HG02642 (cell line): ENCODE measurements at regions not wholly inside any gene's neighbourhood (a gene's known extent, or its start where the extent isn't known, plus 50 kb on each side); places are given as distances from the start of the nearest gene placed in this dataset.

Source experiments
- ATAC-seq: cut with Tn5 transposase; IDR thresholded peaks from one replicate; pipeline ENCODE4 v1.9.1; 2021; ENCODE audit warnings: mild to moderate bottlenecking; ENCODE audit not compliant: unreplicated experiment, poor library complexity

DNA sequence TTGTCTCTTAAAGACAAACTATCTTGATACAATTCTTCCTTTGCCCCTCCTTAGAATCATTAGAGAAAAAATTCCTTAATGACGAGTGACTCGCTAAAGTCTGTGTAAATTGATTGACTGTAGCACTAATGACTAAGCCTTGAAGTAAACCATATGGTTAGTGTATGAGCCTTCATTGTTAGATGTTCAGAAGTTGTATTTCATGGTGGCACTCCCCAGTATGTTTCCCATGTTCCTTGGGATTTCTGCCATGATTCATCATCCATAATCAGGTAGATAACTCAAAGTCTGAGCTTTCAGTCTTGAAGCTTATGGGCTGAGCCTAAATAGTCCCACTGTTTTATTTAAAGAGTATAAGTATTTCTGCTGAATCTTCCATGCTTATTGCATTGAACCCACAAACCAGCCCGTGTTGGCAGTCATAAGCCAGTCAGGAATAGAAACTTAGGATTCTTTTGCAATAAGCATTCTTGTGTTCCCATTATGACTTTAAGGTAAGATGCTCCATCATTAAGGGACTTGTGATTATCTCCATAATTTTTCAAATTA, 371.2 kb upstream of the RARB start:
- no peak for ATAC-seq

DNA sequence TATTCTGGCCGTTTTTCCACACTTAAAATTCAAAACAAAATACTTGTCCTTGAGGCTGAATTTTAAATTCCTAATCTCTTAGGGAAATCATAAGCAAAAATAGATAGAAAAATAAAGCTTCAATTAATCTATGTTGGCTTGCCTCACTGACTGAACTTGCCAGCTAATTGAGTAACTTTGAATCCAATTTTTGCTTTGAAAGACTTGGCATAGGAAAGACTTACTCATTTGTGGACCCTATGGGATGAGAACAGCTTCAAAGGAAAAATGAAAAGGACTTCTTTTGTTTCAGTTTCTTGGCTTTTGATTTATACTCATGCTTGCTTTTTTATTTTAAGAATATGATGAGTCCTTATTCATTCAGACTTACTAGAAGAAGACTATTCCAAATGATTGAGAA, 370.7 kb upstream of the RARB start:
- ATAC-seq = no peak

DNA sequence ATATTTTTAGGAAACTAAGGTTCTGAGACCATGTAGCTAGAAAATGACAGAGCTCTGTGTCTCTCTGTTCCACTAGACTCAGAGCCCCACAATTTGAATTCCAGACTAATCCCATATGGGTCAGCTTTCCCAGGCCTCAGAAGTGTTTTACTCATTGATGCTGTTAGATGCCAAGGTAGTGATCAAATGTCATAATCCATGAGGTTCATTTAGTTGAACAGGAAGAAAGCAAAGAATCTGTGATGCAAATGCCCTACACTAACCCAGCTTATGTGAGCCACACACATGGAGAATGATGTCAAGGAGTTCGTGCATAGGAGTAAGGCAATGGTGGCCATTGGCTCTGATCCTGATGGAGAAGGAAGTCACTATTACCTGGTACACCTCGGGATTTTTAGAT, 363.4 kb upstream of the RARB start:
- ATAC-seq = no peak

GRCh38 chr3:25069970-25070369, 358.1 kb upstream of the RARB start:
- no peak for ATAC-seq

DNA sequence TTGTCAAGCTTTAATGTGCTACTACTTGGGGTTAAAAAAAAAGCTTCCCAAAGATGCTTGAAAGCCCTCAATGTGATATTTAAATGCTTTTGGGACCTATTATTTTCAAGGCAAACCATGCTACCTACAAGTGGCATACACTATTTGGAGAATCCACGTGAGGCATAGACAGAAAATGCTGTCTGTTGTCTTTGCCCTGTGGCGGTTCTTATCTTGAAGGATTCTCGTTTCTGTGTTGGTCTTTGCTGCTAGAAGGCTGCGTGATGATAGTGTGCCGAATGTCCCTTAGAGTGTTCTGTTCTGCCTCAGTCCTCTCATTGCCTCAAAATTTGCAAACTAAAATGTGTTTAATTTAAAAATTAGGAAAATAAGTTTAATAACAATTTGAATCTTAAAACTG, 356.2 kb upstream of the RARB start:
- no peak for ATAC-seq

DNA sequence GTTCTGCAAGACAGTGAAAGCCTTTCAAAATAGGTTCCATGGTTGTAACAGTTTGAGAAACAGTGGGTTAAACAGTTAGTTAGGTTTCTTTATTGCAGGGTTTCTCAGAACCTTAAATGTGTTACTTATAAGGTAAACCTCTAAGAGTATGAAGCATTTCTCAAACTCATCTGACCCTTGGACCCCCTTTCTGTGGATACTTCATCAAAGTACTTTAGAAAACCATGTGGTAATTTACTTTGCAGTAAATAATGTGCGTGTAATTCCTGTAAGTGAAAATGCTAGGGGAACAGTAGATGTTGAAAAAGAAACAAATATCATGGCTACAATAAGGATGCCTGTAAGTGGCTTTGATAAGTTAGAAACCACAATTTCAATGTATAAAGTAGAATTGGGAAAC, 354.6 kb upstream of the RARB start:
- no peak for ATAC-seq

- ATAC-seq = no peak
Observed at GRCh38 chr3:25074149-25074548, 353.9 kb upstream of the RARB start.

DNA sequence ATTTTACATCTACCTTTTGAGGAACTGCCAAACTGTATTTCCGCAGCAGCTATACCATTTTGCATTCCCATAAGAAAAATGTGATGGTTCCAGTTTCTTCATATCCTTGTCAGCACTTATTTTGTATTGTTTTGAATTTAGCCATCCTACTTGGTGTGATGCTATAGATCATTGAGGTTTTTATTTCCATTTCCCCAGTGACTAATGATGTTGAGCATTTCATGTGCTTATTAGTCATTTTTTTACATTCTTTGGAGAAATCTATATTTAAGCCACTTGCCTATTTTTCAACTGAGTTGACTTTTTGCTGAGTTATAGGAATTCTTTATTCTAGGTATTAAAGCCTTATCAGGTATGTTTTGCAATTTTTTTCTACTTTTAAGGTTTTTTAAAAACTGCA, 347.6 kb upstream of the RARB start:
- ATAC-seq = no peak

DNA sequence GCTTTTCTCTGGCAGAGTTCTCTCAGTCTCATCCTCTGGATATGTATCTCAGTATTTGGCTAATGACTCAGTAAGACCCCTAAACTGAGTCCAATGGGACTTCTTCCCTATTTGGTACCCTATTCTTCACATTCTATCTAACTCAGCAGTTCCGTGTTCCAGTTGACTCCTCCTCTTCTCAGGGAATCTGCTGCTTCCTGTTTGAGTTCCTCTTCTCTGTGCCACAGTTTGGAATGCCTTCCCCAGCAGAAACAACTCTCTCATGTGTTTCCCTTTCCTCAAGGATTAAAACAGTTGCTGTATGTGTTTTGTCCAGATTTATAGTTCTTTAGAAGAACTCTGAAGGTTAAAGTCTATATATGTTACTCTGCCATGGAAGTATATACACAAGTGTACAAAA, 344.0 kb upstream of the RARB start:
- no peak for ATAC-seq

GRCh38 chr3:25086721-25087120, 341.3 kb upstream of the RARB start:
- no peak for ATAC-seq

DNA sequence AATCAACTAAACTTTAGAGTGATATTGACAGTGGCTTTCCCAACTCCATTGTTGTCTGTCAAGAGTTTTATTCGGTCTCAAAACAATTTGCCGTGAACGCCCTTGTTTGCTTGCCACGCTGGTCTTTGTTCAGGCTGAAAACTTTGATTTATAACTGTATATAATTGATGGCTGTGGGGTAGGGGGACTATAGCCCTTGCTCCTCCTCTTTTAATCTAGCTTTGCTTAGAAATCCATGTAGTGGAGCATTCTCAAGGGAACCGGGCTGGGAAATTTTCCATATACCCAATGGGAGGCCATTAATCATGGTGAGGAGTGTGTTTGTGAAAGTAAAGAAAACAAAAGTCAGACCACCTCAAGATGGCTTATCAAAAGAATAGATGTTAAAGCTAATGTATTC, 339.8 kb upstream of the RARB start:
- ATAC-seq = no peak

- no peak for ATAC-seq
Observed at GRCh38 chr3:25090698-25091453, 337.2 kb upstream of the RARB start.

- ATAC-seq = no peak
Observed at GRCh38 chr3:25091934-25092333, 336.1 kb upstream of the RARB start.

- no peak for ATAC-seq
Observed at GRCh38 chr3:25094932-25095685, 333.0 kb upstream of the RARB start.

- ATAC-seq = no peak
Observed at GRCh38 chr3:25096536-25096935, 331.5 kb upstream of the RARB start.

- no peak for ATAC-seq
Observed at GRCh38 chr3:25097023-25097422, 331.0 kb upstream of the RARB start.

DNA sequence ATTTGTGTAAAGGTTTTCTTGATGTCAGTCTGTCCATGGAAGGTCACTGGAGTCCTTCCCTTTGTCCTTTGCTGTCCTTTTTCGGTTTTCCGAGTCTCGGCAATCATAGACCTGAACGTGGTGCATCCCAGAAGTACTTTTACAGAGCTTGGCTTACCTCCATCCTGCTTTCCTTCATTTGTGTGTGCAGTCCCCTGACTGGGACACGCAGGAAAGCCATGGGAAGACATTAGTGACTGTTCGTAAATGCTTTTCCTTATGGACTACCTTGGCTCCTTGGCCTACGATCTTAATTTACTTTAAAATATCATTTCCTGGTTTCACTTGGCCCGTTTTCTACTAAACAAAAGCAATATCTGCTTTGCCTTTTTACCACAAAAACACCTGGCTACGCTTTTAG, 328.4 kb upstream of the RARB start:
- ATAC-seq = no peak

DNA sequence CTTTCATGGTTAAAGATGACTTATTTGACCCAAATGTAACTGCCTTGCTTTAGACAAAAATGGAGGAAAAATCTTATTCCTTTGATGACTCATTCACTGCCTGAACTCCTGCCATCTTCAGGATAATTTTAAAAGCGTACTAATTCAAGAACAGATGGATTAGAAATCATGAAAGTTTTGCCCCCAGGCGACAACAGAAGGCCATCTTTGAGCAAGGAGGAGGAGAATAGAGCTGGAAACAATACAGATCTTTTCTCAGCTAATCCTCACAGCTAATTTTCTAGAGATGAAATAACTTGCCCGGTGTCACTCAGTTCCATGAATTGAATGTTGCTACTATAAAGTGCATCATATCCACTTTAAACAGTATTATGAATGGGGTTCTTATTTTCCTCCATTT, 324.7 kb upstream of the RARB start:
- ATAC-seq = no peak

GRCh38 chr3:25107918-25108617, 320.0 kb upstream of the RARB start:
- ATAC-seq = no peak

GRCh38 chr3:25110642-25111041, 317.4 kb upstream of the RARB start:
- no peak for ATAC-seq

DNA sequence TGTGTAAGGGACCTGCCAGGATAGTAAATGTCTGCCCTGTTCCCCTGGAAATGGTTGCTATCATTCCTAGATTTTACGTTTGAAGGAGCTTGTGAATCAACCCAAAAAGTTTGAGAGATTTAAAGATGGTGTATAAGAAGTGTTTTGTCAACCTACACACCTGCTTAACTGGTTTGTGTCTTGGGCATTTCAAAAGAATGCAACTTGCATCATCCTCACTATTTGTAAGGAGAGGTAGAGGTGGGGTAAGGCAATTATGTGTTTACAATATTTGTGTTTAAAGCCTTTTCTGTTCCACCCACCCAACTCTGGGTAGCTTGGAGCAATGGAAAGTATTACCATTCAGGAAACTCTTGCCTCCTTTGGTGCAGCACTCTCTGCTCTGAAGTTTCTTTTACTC, 314.2 kb upstream of the RARB start:
- no peak for ATAC-seq
